HepG2 (cell line): ENCODE measurements at regions not wholly inside any gene's neighbourhood (a gene's known extent, or its start where the extent isn't known, plus 50 kb on each side); places are given as distances from the start of the nearest gene placed in this dataset.

Experiments
- ATRX ChIP-seq: sonication (generic); formaldehyde crosslinking; IDR thresholded peaks from 2 replicates; pipeline ENCODE4 v1.4.0; 2020; ENCODE audit warnings: missing genetic modification reagents, borderline replicate concordance
- CBFB ChIP-seq: sonication (generic); formaldehyde crosslinking; IDR thresholded peaks from 2 replicates; pipeline ENCODE4 v1.4.0; 2020; ENCODE audit warnings: missing genetic modification reagents
- MYPOP ChIP-seq: sonication (generic); formaldehyde crosslinking; IDR thresholded peaks from 2 replicates; pipeline ENCODE4 v1.8.1; 2023; ENCODE audit warnings: mild to moderate bottlenecking, moderate library complexity, missing genetic modification reagents
- PRDM10 ChIP-seq: sonication (generic); formaldehyde crosslinking; IDR thresholded peaks from 2 replicates; pipeline ENCODE4 v1.4.0; 2020; ENCODE audit warnings: low read depth, missing genetic modification reagents
- SMAD9 ChIP-seq: sonication (generic); formaldehyde crosslinking; IDR thresholded peaks from 2 replicates; pipeline ENCODE4 v1.5.1; 2020; ENCODE audit warnings: mild to moderate bottlenecking, missing genetic modification reagents
- SUZ12 ChIP-seq: fragments of 150-350 bp; IDR thresholded peaks from 2 replicates; pipeline ENCODE4 v1.6.1; 2014; ENCODE audit warnings: low read depth, low read length
- ZMYM3 ChIP-seq: sonication (generic); formaldehyde crosslinking; IDR thresholded peaks from 2 replicates; pipeline ENCODE4 v1.5.1; 2020; ENCODE audit warnings: mild to moderate bottlenecking, missing genetic modification reagents
- ZNF691 ChIP-seq: sonication (generic); formaldehyde crosslinking; IDR thresholded peaks from 2 replicates; pipeline ENCODE4 v1.4.0; 2020; ENCODE audit warnings: missing genetic modification reagents, low read depth, mild to moderate bottlenecking, borderline replicate concordance

GRCh38 chr3:153767601-153768560 lies 353.3 kb upstream of the ARHGEF26 start (continued):
- no peak for TF ChIP-seq ZNF691
- TF ChIP-seq SMAD9 (CRISPR knock-in tag), result no peak
- TF ChIP-seq ATRX (CRISPR knock-in tag), result no peak
- no peak for TF ChIP-seq CBFB
- TF ChIP-seq SUZ12, result no peak
- no peak for TF ChIP-seq MYPOP (CRISPR knock-in tag)
- no peak for TF ChIP-seq ZMYM3
- TF ChIP-seq PRDM10 (CRISPR knock-in tag), result no peak
